ES-I3 (cell line): ENCODE measurements at regions not wholly inside any gene's neighbourhood (a gene's known extent, or its start where the extent isn't known, plus 50 kb on each side); places are given as distances from the start of the nearest gene placed in this dataset.

Experiments used
- H3K36me3 ChIP-seq: 2 replicates; pipeline ENCODE4 v1.6.1; 2013; ENCODE audit warnings: mild to moderate bottlenecking, low read length, control low read depth, moderate library complexity; ENCODE audit not compliant: insufficient read depth
- H3K4me1 ChIP-seq: 2 replicates; pipeline ENCODE4 v1.6.1; 2013; ENCODE audit warnings: mild to moderate bottlenecking, control low read depth, low read length; ENCODE audit not compliant: insufficient read depth
- H3K9ac ChIP-seq: 2 replicates; pipeline ENCODE4 v1.6.1; 2013; ENCODE audit warnings: low read depth, mild to moderate bottlenecking, low read length, moderate library complexity
- H3K9me3 ChIP-seq: 2 replicates; pipeline ENCODE4 v1.6.1; 2013; ENCODE audit warnings: mild to moderate bottlenecking, low read length, moderate library complexity; ENCODE audit not compliant: control insufficient read depth, insufficient read depth

GRCh38 chr1:55506740-55507577 is 291.8 kb upstream of the USP24 start:
- H3K4me1 ChIP-seq: no peaks in the 10 kb centered on the region
- H3K36me3 ChIP-seq: no peaks in the 10 kb centered on the region
- H3K9me3 ChIP-seq: no peaks in the 10 kb centered on the region
- H3K9ac ChIP-seq: no peak overlapping the region

GRCh38 chr1:55505326-55505725 is 290.2 kb upstream of the USP24 start:
- Histone ChIP-seq H3K36me3 (no peaks in the 10 kb centered on the region), H3K9ac (no peak overlapping the region), H3K9me3 (no peaks in the 10 kb centered on the region), H3K4me1 (no peaks in the 10 kb centered on the region)

DNA sequence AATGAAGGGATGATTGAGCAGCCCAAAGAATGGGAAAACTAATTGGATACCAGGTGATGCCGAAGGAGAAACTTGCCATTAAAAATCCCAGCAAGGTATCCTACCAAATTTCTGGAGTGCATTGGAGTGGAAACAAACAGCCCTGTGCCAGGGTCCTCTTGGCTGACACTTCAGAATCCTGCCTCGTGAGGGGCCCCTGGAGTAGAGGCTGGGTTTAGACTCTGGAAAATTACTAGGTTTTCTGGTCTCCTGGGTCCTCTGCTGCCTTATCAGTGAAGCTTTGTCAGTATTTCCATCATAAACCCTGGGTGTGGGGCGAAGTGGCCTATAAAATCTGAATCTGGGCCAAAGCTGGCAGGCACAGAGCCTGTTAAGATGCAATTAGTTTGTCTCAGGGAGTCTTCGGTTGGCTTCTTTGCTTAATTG is 289.2 kb upstream of the USP24 start:
- H3K36me3 ChIP-seq: no peaks in the 10 kb centered on the region
- no peaks in the 10 kb centered on the region for H3K9me3 ChIP-seq
- H3K9ac ChIP-seq: no peak overlapping the region
- H3K4me1 ChIP-seq: no peaks in the 10 kb centered on the region

- Histone ChIP-seq H3K4me1 (no peaks in the 10 kb centered on the region), H3K9me3 (no peaks in the 10 kb centered on the region), H3K36me3 (no peaks in the 10 kb centered on the region), H3K9ac (no peak overlapping the region)
Observed at GRCh38 chr1:55503663-55504305, 288.6 kb upstream of the USP24 start.

GRCh38 chr1:55500601-55501000 is 285.4 kb upstream of the USP24 start:
- Histone ChIP-seq H3K9me3 (no peaks in the 10 kb centered on the region), H3K36me3 (no peaks in the 10 kb centered on the region), H3K9ac (no peak overlapping the region), H3K4me1 (no peaks in the 10 kb centered on the region)

GRCh38 chr1:55490547-55490946 is 275.4 kb upstream of the USP24 start:
- Histone ChIP-seq H3K36me3 (no peaks in the 10 kb centered on the region), H3K9me3 (no peaks in the 10 kb centered on the region), H3K9ac (no peak overlapping the region), H3K4me1 (no peaks in the 10 kb centered on the region)

DNA sequence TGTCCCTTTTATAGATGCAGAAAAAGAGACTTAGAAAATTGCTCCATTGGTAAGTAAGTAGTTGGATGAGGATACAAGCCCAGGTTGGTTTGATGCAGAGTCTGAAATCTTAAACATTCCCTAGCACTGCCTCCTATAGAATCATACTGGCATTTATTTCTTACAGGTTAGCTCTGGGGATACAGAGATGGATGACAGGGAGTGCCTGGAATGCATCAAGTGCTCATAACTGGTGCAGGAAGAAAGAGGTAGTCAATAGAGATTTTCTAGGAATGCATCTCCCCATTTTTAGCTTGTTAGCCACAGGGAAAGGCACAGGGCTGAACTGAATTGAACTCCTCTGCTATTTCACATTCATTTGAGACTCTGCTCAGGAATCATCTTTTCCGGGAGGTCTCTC is 269.0 kb upstream of the USP24 start:
- Histone ChIP-seq H3K36me3 (no peaks in the 10 kb centered on the region), H3K9me3 (no peaks in the 10 kb centered on the region), H3K4me1 (no peaks in the 10 kb centered on the region), H3K9ac (no peak overlapping the region)

DNA sequence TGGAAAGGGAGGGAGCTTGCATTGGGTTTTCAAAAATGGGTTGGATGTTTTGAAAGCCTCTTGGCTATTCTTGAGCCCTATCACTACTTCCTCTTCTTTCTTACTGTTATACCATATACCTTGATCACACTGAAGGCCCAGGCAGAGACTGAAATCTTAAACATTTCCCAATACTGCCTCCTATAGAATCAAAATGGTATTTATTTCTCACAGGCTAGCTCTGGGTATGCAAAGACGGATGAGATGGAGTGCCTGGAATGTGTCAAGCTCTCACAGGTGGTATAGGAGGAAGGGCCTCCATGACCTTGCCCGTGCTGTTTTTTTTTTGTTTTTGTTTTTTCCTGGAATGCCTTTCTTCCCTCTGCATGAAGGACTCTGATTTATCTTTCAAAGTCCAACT is 268.4 kb upstream of the USP24 start:
- H3K9me3 ChIP-seq: no peaks in the 10 kb centered on the region
- no peak overlapping the region for H3K9ac ChIP-seq
- H3K36me3 ChIP-seq: no peaks in the 10 kb centered on the region
- no peaks in the 10 kb centered on the region for H3K4me1 ChIP-seq

DNA sequence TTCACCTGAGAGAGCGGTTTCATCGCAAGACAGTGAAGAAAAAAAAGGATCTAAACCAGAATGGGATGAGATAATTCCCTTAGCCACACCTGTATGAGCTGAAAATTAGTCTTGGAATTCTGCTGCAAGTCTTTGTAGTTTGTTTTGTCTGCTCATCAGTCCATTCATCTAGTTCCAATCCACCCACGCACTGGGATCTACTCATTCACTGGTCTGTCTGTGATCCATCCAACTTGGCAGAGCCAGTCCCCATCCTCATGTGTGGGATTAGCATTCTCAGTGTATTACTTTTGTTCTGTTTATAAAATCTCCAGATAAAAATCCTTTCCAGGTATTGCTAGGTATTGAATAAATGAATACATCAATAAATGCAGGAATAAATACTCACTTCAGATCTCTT is 266.5 kb upstream of the USP24 start:
- no peaks in the 10 kb centered on the region for H3K9me3 ChIP-seq
- no peak overlapping the region for H3K9ac ChIP-seq
- no peaks in the 10 kb centered on the region for H3K36me3 ChIP-seq
- no peaks in the 10 kb centered on the region for H3K4me1 ChIP-seq

- Histone ChIP-seq H3K9ac (no peak overlapping the region), H3K9me3 (no peaks in the 10 kb centered on the region), H3K36me3 (no peaks in the 10 kb centered on the region), H3K4me1 (no peaks in the 10 kb centered on the region)
Observed at GRCh38 chr1:55480029-55480795, 265.0 kb upstream of the USP24 start.

GRCh38 chr1:55478742-55479141 is 263.6 kb upstream of the USP24 start:
- no peaks in the 10 kb centered on the region for H3K4me1 ChIP-seq
- H3K9ac ChIP-seq: no peak overlapping the region
- no peaks in the 10 kb centered on the region for H3K9me3 ChIP-seq
- no peaks in the 10 kb centered on the region for H3K36me3 ChIP-seq

DNA sequence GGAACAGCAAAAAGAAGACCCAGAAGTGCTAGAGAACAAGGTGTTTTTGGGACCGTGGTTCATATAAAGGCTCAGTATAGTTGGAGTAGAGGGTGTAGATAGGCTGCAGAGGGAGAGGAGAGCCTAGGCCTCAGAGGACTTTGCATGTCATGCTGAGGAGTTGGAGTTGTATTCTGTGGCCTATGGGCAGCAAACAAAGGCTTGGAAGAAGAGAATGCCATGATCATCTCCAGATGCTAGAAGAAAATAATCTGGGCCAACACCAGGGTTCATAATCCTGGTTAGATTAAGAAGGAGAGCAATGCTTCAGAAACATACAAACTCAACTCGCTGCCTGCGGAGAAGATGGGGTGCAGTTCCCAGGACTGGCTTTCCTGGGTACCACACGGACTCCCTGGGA is 262.8 kb upstream of the USP24 start:
- Histone ChIP-seq H3K9ac (no peak overlapping the region), H3K4me1 (no peaks in the 10 kb centered on the region), H3K36me3 (0 out of 2 replicates have a peak, but pooled peaks cover 2% of the 10 kb centered on the region), H3K9me3 (no peaks in the 10 kb centered on the region)

- Histone ChIP-seq H3K9ac (no peak overlapping the region), H3K36me3 (0 out of 2 replicates have a peak, but pooled peaks cover 2% of the 10 kb centered on the region)
Observed at GRCh38 chr1:55476445-55477015, 261.4 kb upstream of the USP24 start.

DNA sequence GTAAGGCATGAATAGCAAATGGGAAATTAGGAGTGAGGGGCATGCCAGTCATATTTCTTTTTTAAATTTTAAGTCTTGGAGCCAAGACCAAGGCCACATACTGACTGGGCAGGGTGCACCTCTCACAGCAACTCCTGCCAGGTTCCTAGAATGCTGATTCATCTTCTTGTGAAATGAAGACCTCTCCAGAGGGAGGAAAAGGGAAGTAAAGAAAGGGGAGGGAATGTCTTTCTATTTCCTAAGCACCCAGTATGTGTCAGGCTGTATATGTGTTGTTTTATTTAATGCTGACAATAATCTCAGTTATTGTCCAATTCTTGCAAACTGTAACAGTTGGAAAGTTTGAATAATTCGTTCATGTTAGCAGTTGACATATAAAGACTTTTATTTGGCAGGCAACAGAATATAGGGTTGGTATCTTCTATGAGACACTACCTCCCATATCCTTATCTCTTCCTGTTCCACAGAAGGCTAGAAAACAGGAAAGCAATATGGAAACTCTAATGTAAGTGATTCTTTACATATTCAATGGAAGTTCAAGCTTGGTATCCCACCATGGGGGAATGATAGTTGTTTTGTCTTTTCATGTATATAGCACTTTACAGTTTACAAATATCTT is 259.1 kb upstream of the USP24 start:
- no peak overlapping the region for H3K9ac ChIP-seq
- 0 out of 2 replicates have a peak, but pooled peaks cover 2% of the 10 kb centered on the region for H3K36me3 ChIP-seq
- H3K4me1 ChIP-seq: no peaks in the 10 kb centered on the region
- no peaks in the 10 kb centered on the region for H3K9me3 ChIP-seq

More at GRCh38 chr1:55476445-55477015, 261.4 kb upstream of the USP24 start:
- Histone ChIP-seq H3K9me3 (no peaks in the 10 kb centered on the region), H3K4me1 (no peaks in the 10 kb centered on the region)
